Sigmoid colon (tissue), 4 donors: ENCODE measurements at regions not wholly inside any gene's neighbourhood (a gene's known extent, or its start where the extent isn't known, plus 50 kb on each side); places are given as distances from the start of the nearest gene placed in this dataset.

Experiments
- EP300 ChIP-seq, 4 donors: sonication (generic); formaldehyde crosslinking; IDR thresholded peaks; one replicate each; pipeline ENCODE4 v1.6.1; 2017; ENCODE audit warnings: antibody characterized with exemption in 4 of 4
- POLR2A ChIP-seq, 2 donors: fragments of 450-650 bp; IDR thresholded peaks; one replicate each; pipeline ENCODE4 v1.6.1; 2016; ENCODE audit warnings: antibody characterized with exemption in 2 of 2, mild to moderate bottlenecking in 2 of 2, moderate library complexity in 2 of 2
- POLR2AphosphoS5 ChIP-seq, 4 donors: sonication (generic); formaldehyde crosslinking; IDR thresholded peaks; one replicate each; pipeline ENCODE4 v1.6.1; 2017; ENCODE audit warnings: antibody characterized with exemption in 4 of 4
- TF ChIP-seq, protein P1 (sequence below), 4 experiments: fragments of 450-650 bp in 3 of 4; fragments of 200-600 bp in 1 of 4; IDR thresholded peaks; one replicate each; pipeline ENCODE4 v1.5.1; 2016 to 2019; ENCODE audit warnings: antibody characterized with exemption in 4 of 4, mild to moderate bottlenecking in 3 of 4, moderate library complexity in 2 of 4

DNA sequence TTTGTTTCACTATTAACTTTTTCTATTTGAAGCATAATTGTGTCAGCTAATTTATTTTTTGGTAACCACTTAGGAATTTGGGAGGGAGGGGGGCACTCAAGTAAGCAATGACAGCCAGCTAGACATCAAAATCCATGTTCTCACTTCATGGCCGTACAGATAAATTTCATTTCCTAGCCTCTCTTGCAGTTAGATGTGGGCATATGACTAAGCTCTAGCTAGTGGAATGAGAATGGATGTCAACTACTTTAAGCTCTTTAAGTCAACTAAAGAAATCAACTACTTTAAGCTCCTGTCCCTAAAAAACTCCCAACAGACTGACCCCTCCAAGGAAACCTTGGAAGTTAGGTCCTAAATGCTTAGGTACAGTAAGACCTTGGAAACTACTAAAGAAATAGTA, 92.0 kb downstream of the KCNRG start:
- TF ChIP-seq, protein P1, sequence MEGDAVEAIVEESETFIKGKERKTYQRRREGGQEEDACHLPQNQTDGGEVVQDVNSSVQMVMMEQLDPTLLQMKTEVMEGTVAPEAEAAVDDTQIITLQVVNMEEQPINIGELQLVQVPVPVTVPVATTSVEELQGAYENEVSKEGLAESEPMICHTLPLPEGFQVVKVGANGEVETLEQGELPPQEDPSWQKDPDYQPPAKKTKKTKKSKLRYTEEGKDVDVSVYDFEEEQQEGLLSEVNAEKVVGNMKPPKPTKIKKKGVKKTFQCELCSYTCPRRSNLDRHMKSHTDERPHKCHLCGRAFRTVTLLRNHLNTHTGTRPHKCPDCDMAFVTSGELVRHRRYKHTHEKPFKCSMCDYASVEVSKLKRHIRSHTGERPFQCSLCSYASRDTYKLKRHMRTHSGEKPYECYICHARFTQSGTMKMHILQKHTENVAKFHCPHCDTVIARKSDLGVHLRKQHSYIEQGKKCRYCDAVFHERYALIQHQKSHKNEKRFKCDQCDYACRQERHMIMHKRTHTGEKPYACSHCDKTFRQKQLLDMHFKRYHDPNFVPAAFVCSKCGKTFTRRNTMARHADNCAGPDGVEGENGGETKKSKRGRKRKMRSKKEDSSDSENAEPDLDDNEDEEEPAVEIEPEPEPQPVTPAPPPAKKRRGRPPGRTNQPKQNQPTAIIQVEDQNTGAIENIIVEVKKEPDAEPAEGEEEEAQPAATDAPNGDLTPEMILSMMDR (IDR thresholded peaks at IDR 0.05): no peak
- no peak for TF ChIP-seq POLR2A (IDR thresholded peaks at IDR 0.05)
- no peak for TF ChIP-seq EP300 (IDR thresholded peaks at IDR 0.05)
- TF ChIP-seq POLR2AphosphoS5 (IDR thresholded peaks at IDR 0.05): no peak
